H1 (cell line): ENCODE measurements at regions not wholly inside any gene's neighbourhood (a gene's known extent, or its start where the extent isn't known, plus 50 kb on each side); places are given as distances from the start of the nearest gene placed in this dataset.

Experiments
- CTCF ChIA-PET: fragments of 300-600 bp; sonication (Branson Sonifier 250); formaldehyde crosslinking; loops from one replicate; lab custom pipeline; 2021; ENCODE audit not compliant: partially characterized antibody; lab: Charles Lee
- POLR2A ChIA-PET: fragments of 300-600 bp; sonication (Branson Sonifier 250); formaldehyde crosslinking; loops from one replicate; lab custom pipeline; 2021; ENCODE audit warnings: inconsistent platforms; ENCODE audit not compliant: partially characterized antibody; lab: Charles Lee
- DNase-seq, 2 experiments: peaks; one replicate each; pipeline versions ENCODE4 v3.0.0 to v3.0.0-alpha.2; 2010 to 2022; ENCODE audit warnings: low spot score in 2 of 2, low read depth in 1 of 2, mixed read lengths in 1 of 2
- FAIRE-seq: peaks from 2 replicates; lab custom pipeline; 2011; peaks lifted over from hg19 to GRCh38; lab: Jason Lieb, UNC
- H2AFZ ChIP-seq: 2 replicates; pipeline ENCODE4 v1.8.1; 2012; ENCODE audit warnings: low read length, inconsistent platforms
- H2AK5ac ChIP-seq: 2 replicates; pipeline ENCODE4 v1.6.1; 2013; ENCODE audit warnings: low read depth, low read length
- H2BK120ac ChIP-seq: replicated peaks from 2 replicates; pipeline ENCODE3; 2013; ENCODE audit warnings: low read depth, low read length, inconsistent platforms
- H2BK12ac ChIP-seq: 2 replicates; pipeline ENCODE4 v1.6.1; 2013; ENCODE audit warnings: low read depth, low read length
- H2BK15ac ChIP-seq: 2 replicates; pipeline ENCODE4 v1.6.1; 2013; ENCODE audit warnings: low read length
- H2BK20ac ChIP-seq: 2 replicates; pipeline ENCODE4 v1.6.1; 2013; ENCODE audit warnings: low read length
- H2BK5ac ChIP-seq: 2 replicates; pipeline ENCODE4 v1.6.1; 2013; ENCODE audit warnings: low read depth, low read length
- H3K14ac ChIP-seq: 2 replicates; pipeline ENCODE4 v1.6.1; 2013; ENCODE audit warnings: inconsistent platforms; ENCODE audit not compliant: insufficient read length
- H3K18ac ChIP-seq: 2 replicates; pipeline ENCODE4 v1.6.1; 2013; ENCODE audit warnings: low read length; ENCODE audit errors: extremely low read depth
- H3K23ac ChIP-seq: 2 replicates; pipeline ENCODE4 v1.6.1; 2013; ENCODE audit warnings: inconsistent platforms; ENCODE audit not compliant: insufficient read length
- H3K23me2 ChIP-seq: 2 replicates; pipeline ENCODE4 v1.6.1; 2013; ENCODE audit warnings: low read depth, low read length
- H3K27ac ChIP-seq: 2 replicates; pipeline ENCODE4 v1.6.1; 2011; ENCODE audit warnings: low read depth, low read length, inconsistent platforms
- H3K27me3 ChIP-seq, 4 experiments: replicated peaks in 1 of 4; 1 replicate in 1 of 4; 2 replicates in 3 of 4; pipeline versions ENCODE4 v1.6.1 to v1.8.1; 2011 to 2013; ENCODE audit warnings: low read length in 3 of 4, mild to moderate bottlenecking in 3 of 4, inconsistent platforms in 2 of 4, mixed read lengths in 2 of 4, moderate library complexity in 1 of 4; ENCODE audit not compliant: control insufficient read depth in 3 of 4, insufficient read depth in 3 of 4; ENCODE audit errors: extremely low read depth in 1 of 4
- H3K36me3 ChIP-seq, 4 experiments: 2 replicates each; pipeline versions ENCODE4 v1.6.1 to v1.8.1; 2011 to 2013; ENCODE audit warnings: mild to moderate bottlenecking in 4 of 4, low read length in 3 of 4, moderate library complexity in 2 of 4, control low read depth in 1 of 4, inconsistent platforms in 1 of 4; ENCODE audit not compliant: insufficient read depth in 4 of 4, control insufficient read depth in 2 of 4
- H3K4ac ChIP-seq: replicated peaks from 2 replicates; pipeline ENCODE3; 2013; ENCODE audit warnings: low read length, low read depth, mixed read lengths, inconsistent platforms; ENCODE audit not compliant: insufficient read length
- H3K4me1 ChIP-seq, 4 experiments: replicated peaks in 1 of 4; 1 replicate in 1 of 4; 2 replicates in 3 of 4; pipeline versions ENCODE4 v1.6.1 to v1.8.1; 2011 to 2013; ENCODE audit warnings: low read length in 3 of 4, inconsistent platforms in 2 of 4, mixed read lengths in 1 of 4; ENCODE audit not compliant: insufficient read depth in 4 of 4, control insufficient read depth in 3 of 4
- H3K4me2 ChIP-seq, 2 experiments: 2 replicates each; pipeline versions ENCODE4 v1.6.1 to v1.8.1; 2011 to 2013; ENCODE audit warnings: low read depth in 2 of 2, low read length in 2 of 2, control low read depth in 1 of 2, inconsistent platforms in 1 of 2, mild to moderate bottlenecking in 1 of 2; ENCODE audit not compliant: insufficient read depth in 1 of 2
- H3K4me3 ChIP-seq, 4 experiments: fragments of 200-600, 300-600 bp in 1 of 4; sonication (generic), shearing (Covaris generic), sonication (Bioruptor Twin) in 1 of 4; 2 replicates each; pipeline versions ENCODE4 v1.5.1 to v1.8.1; 2011 to 2016; ENCODE audit warnings: low read length in 4 of 4, low read depth in 3 of 4, control low read depth in 2 of 4, inconsistent platforms in 2 of 4, mild to moderate bottlenecking in 2 of 4, mixed read lengths in 1 of 4, moderate library complexity in 1 of 4; ENCODE audit not compliant: insufficient read depth in 2 of 4; ENCODE audit errors: extremely low read depth in 1 of 4
- H3K56ac ChIP-seq: replicated peaks from 2 replicates; pipeline ENCODE3; 2013; ENCODE audit warnings: low read depth, mild to moderate bottlenecking, mixed read lengths, low read length, inconsistent platforms; ENCODE audit not compliant: insufficient read length
- H3K79me1 ChIP-seq: 2 replicates; pipeline ENCODE4 v1.6.1; 2013; ENCODE audit warnings: low read depth, low read length, control low read depth
- H3K79me2 ChIP-seq, 2 experiments: 2 replicates each; pipeline versions ENCODE4 v1.6.1 to v1.8.1; 2012 to 2013; ENCODE audit warnings: low read length in 2 of 2, mild to moderate bottlenecking in 2 of 2, inconsistent platforms in 1 of 2; ENCODE audit not compliant: insufficient read depth in 2 of 2, control insufficient read depth in 1 of 2
- H3K9ac ChIP-seq, 4 experiments: replicated peaks in 1 of 4; 1 replicate in 1 of 4; 2 replicates in 3 of 4; pipeline versions ENCODE4 v1.6.1 to v1.8.1; 2011 to 2013; ENCODE audit warnings: low read depth in 3 of 4, low read length in 3 of 4, control low read depth in 2 of 4, mild to moderate bottlenecking in 2 of 4, moderate library complexity in 2 of 4, inconsistent platforms in 1 of 4; ENCODE audit errors: extremely low read depth in 1 of 4
- H3K9me3 ChIP-seq, 2 experiments: 2 replicates each; pipeline versions ENCODE4 v1.6.1 to v1.8.1; 2012 to 2013; ENCODE audit warnings: mild to moderate bottlenecking in 2 of 2, moderate library complexity in 2 of 2, control low read depth in 1 of 2, inconsistent platforms in 1 of 2, low read depth in 1 of 2, low read length in 1 of 2, mixed read lengths in 1 of 2; ENCODE audit not compliant: insufficient read depth in 2 of 2
- H4K20me1 ChIP-seq, 2 experiments: replicated peaks in 1 of 2; 2 replicates each; pipeline versions ENCODE3 to v1.8.1; 2011 to 2013; ENCODE audit warnings: inconsistent platforms in 2 of 2, low read length in 2 of 2, mild to moderate bottlenecking in 1 of 2; ENCODE audit not compliant: insufficient read depth in 2 of 2, control insufficient read depth in 1 of 2
- H4K5ac ChIP-seq: 2 replicates; pipeline ENCODE4 v1.6.1; 2013; ENCODE audit warnings: low read length, low read depth, mixed read lengths, inconsistent platforms; ENCODE audit not compliant: insufficient read length
- H4K8ac ChIP-seq: 2 replicates; pipeline ENCODE4 v1.8.0; 2013; ENCODE audit warnings: mild to moderate bottlenecking, moderate library complexity, low read length, inconsistent platforms; ENCODE audit not compliant: insufficient read depth; ENCODE audit errors: extremely low read depth
- H4K91ac ChIP-seq: replicated peaks from 2 replicates; pipeline ENCODE3; 2013; ENCODE audit warnings: low read length, mixed read lengths, inconsistent platforms; ENCODE audit not compliant: insufficient read length
- ASH2L ChIP-seq: fragments of 200-600, 300-600 bp; sonication (generic); IDR thresholded peaks from one replicate; pipeline ENCODE4 v1.7.1; 2017; ENCODE audit warnings: low read length
- TAF7 ChIP-seq: optimal IDR thresholded peaks from 2 replicates; pipeline ENCODE3; 2011; ENCODE audit warnings: low read depth, mild to moderate bottlenecking, inconsistent platforms, low read length, moderate library complexity, borderline replicate concordance
- WGBS, 2 experiments: shearing (Covaris generic) in 1 of 2; methylation state at CpG; one replicate each; pipeline versions ENCODE4 v1.1.6 to v1.1.7; 2013 to 2015; ENCODE audit warnings: low lambda C conversion rate in 2 of 2, mixed read lengths in 2 of 2, inconsistent platforms in 1 of 2, low coverage in 1 of 2, missing lambda C conversion rate in 1 of 2; ENCODE audit not compliant: insufficient replicate concordance in 2 of 2, insufficient coverage in 1 of 2, insufficient read length in 1 of 2; ENCODE audit errors: extremely low coverage in 1 of 2, missing lambda C conversion rate in 1 of 2; 5-methylcytosine and 5-hydroxymethylcytosine counted together

DNA sequence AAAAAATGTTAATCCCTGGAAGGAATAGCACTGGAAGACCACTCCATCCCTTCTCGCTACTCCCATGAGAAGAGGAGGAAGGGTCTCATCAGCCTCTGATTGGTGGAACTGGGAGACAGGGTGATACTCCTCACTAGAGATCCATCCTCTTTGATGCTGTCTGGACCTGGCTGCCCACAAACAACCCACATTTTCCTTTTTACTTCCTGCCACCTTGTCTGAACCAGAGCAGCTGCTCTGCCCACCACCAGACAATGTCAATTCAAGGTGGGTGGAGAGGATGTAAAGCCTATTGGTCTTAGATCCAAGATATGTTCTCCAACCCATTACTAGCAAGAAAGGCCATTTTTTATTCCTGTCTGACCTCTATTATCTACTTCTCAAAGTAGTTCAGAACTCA, 246.9 kb upstream of the TANK start:
- Histone ChIP-seq H2BK5ac (no peak overlapping the region), H3K4ac (no peak overlapping the region), H3K4me1 (no peaks in the 10 kb centered on the region; a peak in 3 of 7 replicates), H4K5ac (no peak overlapping the region), H4K91ac (no peak overlapping the region), H3K79me2 (no peaks in the 10 kb centered on the region), H2BK20ac (no peak overlapping the region), H2AK5ac (no peak overlapping the region), H3K36me3 (no peaks in the 10 kb centered on the region), H3K23me2 (no peaks in the 10 kb centered on the region), H3K56ac (no peak overlapping the region), H2AFZ (no peak overlapping the region), H3K23ac (no peak overlapping the region), H3K27ac (no peak overlapping the region), H4K8ac (no peak overlapping the region), H3K14ac (no peak overlapping the region), H3K27me3 (peaks cover 0 to 1% (median 0%) of the 10 kb centered on the region in 4 experiments; a peak in 2 of 7 replicates), H4K20me1 (no peaks in the 10 kb centered on the region), H3K4me3 (no peak overlapping the region), H3K79me1 (no peaks in the 10 kb centered on the region), H2BK120ac (no peak overlapping the region), H2BK15ac (no peak overlapping the region), H3K18ac (no peak overlapping the region), H3K4me2 (no peak overlapping the region), H3K9ac (no peak overlapping the region), H2BK12ac (no peak overlapping the region), H3K9me3 (0 out of 4 replicates have a peak, but pooled peaks cover 0 to 3% of the 10 kb centered on the region in 2 experiments)
- TF ChIP-seq ASH2L (no peak), TAF7 (no peak)
- POLR2A ChIA-PET = no interaction called here
- DNase-seq (no peak), FAIRE-seq (no peak)
- CTCF ChIA-PET = interaction anchor here (0.7 kb wide), 1 partner anchor 44 kb away, joined by 3 read pairs; no protein-coding TSS in a partner anchor
- 95% methylated on average over 1 of the region's 1 CpG; no CpG with 5 or more reads in 1 of the 2 experiments for WGBS, 2 experiments
